HepG2 (cell line): ENCODE measurements at regions not wholly inside any gene's neighbourhood (a gene's known extent, or its start where the extent isn't known, plus 50 kb on each side); places are given as distances from the start of the nearest gene placed in this dataset.

ENCODE experiments used
- EZH2 ChIP-seq: conservative IDR thresholded peaks from 2 replicates; pipeline ENCODE4 v1.6.1; 2012; ENCODE audit warnings: mild to moderate bottlenecking, low read depth, low read length, moderate library complexity
- FOSL2 ChIP-seq: sonication (generic); formaldehyde crosslinking; IDR thresholded peaks from 2 replicates; pipeline ENCODE4 v1.4.0; 2020; ENCODE audit warnings: missing genetic modification reagents
- HNRNPK ChIP-seq: fragments of 200-400 bp; formaldehyde crosslinking; IDR thresholded peaks from 2 replicates; pipeline ENCODE4 v1.6.1; 2018; ENCODE audit warnings: low read length, low read depth, moderate library complexity, mild to moderate bottlenecking; ENCODE audit not compliant: poor library complexity, severe bottlenecking
- KDM4B ChIP-seq: sonication (generic); formaldehyde crosslinking; IDR thresholded peaks from 2 replicates; pipeline ENCODE4 v1.4.0; 2020; ENCODE audit warnings: missing genetic modification reagents
- SPEN ChIP-seq: sonication (generic); formaldehyde crosslinking; IDR thresholded peaks from 2 replicates; pipeline ENCODE4 v1.5.1; 2020; ENCODE audit warnings: low read depth, mild to moderate bottlenecking, missing genetic modification reagents
- WIZ ChIP-seq: sonication (generic); formaldehyde crosslinking; IDR thresholded peaks from 2 replicates; pipeline ENCODE4 v1.5.1; 2020; ENCODE audit warnings: mild to moderate bottlenecking, missing genetic modification reagents
- ZNF124 ChIP-seq: sonication (generic); formaldehyde crosslinking; IDR thresholded peaks from 2 replicates; pipeline ENCODE4 v1.4.0; 2020; ENCODE audit warnings: missing genetic modification reagents
- ZNF704 ChIP-seq: sonication (generic); formaldehyde crosslinking; IDR thresholded peaks from 2 replicates; pipeline ENCODE4 v1.8.1; 2023; ENCODE audit warnings: mild to moderate bottlenecking, inconsistent platforms, moderate library complexity, missing genetic modification reagents, borderline replicate concordance
- ZNF75D ChIP-seq: sonication (generic); formaldehyde crosslinking; IDR thresholded peaks from 2 replicates; pipeline ENCODE4 v1.8.1; 2023; ENCODE audit warnings: missing genetic modification reagents, mild to moderate bottlenecking, borderline replicate concordance
- ZSCAN22 ChIP-seq: sonication (generic); formaldehyde crosslinking; IDR thresholded peaks from 2 replicates; pipeline ENCODE4 v1.4.0; 2020; ENCODE audit warnings: mild to moderate bottlenecking, missing genetic modification reagents
- TF ChIP-seq, protein P1 (sequence below): sonication (generic); formaldehyde crosslinking; IDR thresholded peaks from 2 replicates; pipeline ENCODE4 v1.5.0; 2020; ENCODE audit warnings: mild to moderate bottlenecking, missing genetic modification reagents
- TF ChIP-seq, protein P2 (sequence below): IDR thresholded peaks from 2 replicates; pipeline ENCODE4 v1.6.1; 2012; ENCODE audit warnings: low read length, improper control_type of control experiment
- TF ChIP-seq, protein P3 (sequence below): sonication (generic); formaldehyde crosslinking; IDR thresholded peaks from 2 replicates; pipeline ENCODE4 v1.5.0; 2020; ENCODE audit warnings: mild to moderate bottlenecking, missing genetic modification reagents, moderate library complexity
- TF ChIP-seq, protein P4 (sequence below): sonication (generic); formaldehyde crosslinking; IDR thresholded peaks from 2 replicates; pipeline ENCODE4 v1.4.0; 2020; ENCODE audit warnings: missing genetic modification reagents

DNA sequence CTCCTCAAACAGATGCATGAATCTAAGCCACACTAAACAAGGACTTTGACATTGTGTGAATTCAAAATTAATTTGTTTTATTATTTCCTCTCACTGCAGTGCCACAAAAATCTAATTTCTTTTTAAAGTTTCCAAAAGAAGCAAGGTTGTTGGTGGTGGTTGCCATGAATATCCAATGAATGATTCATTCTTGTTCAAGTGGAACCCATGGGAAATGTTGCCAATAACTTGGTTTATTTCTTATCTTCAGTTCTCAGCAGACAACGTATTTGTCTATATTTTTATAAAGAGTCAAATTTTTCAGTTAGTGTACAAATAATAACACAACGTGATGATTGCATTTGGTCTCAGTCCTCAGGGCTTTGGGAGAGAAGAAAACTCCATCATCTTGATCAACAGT, 309.4 kb upstream of the NOCT start:
- TF ChIP-seq ZSCAN22 (CRISPR knock-in tag) (no peak), KDM4B (CRISPR knock-in tag) (no peak), EZH2 (no peak), WIZ (CRISPR knock-in tag) (no peak), SPEN (CRISPR knock-in tag) (no peak), ZNF75D (CRISPR knock-in tag) (no peak), ZNF124 (CRISPR knock-in tag) (no peak), ZNF704 (CRISPR knock-in tag) (no peak), FOSL2 (no peak), HNRNPK (no peak)
- TF ChIP-seq, protein P1, sequence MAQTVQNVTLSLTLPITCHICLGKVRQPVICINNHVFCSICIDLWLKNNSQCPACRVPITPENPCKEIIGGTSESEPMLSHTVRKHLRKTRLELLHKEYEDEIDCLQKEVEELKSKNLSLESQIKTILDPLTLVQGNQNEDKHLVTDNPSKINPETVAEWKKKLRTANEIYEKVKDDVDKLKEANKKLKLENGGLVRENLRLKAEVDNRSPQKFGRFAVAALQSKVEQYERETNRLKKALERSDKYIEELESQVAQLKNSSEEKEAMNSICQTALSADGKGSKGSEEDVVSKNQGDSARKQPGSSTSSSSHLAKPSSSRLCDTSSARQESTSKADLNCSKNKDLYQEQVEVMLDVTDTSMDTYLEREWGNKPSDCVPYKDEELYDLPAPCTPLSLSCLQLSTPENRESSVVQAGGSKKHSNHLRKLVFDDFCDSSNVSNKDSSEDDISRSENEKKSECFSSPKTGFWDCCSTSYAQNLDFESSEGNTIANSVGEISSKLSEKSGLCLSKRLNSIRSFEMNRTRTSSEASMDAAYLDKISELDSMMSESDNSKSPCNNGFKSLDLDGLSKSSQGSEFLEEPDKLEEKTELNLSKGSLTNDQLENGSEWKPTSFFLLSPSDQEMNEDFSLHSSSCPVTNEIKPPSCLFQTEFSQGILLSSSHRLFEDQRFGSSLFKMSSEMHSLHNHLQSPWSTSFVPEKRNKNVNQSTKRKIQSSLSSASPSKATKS (CRISPR knock-in tag): no peak
- TF ChIP-seq, protein P2, sequence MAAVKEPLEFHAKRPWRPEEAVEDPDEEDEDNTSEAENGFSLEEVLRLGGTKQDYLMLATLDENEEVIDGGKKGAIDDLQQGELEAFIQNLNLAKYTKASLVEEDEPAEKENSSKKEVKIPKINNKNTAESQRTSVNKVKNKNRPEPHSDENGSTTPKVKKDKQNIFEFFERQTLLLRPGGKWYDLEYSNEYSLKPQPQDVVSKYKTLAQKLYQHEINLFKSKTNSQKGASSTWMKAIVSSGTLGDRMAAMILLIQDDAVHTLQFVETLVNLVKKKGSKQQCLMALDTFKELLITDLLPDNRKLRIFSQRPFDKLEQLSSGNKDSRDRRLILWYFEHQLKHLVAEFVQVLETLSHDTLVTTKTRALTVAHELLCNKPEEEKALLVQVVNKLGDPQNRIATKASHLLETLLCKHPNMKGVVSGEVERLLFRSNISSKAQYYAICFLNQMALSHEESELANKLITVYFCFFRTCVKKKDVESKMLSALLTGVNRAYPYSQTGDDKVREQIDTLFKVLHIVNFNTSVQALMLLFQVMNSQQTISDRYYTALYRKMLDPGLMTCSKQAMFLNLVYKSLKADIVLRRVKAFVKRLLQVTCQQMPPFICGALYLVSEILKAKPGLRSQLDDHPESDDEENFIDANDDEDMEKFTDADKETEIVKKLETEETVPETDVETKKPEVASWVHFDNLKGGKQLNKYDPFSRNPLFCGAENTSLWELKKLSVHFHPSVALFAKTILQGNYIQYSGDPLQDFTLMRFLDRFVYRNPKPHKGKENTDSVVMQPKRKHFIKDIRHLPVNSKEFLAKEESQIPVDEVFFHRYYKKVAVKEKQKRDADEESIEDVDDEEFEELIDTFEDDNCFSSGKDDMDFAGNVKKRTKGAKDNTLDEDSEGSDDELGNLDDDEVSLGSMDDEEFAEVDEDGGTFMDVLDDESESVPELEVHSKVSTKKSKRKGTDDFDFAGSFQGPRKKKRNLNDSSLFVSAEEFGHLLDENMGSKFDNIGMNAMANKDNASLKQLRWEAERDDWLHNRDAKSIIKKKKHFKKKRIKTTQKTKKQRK: no peak
- TF ChIP-seq, protein P3, sequence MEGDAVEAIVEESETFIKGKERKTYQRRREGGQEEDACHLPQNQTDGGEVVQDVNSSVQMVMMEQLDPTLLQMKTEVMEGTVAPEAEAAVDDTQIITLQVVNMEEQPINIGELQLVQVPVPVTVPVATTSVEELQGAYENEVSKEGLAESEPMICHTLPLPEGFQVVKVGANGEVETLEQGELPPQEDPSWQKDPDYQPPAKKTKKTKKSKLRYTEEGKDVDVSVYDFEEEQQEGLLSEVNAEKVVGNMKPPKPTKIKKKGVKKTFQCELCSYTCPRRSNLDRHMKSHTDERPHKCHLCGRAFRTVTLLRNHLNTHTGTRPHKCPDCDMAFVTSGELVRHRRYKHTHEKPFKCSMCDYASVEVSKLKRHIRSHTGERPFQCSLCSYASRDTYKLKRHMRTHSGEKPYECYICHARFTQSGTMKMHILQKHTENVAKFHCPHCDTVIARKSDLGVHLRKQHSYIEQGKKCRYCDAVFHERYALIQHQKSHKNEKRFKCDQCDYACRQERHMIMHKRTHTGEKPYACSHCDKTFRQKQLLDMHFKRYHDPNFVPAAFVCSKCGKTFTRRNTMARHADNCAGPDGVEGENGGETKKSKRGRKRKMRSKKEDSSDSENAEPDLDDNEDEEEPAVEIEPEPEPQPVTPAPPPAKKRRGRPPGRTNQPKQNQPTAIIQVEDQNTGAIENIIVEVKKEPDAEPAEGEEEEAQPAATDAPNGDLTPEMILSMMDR (CRISPR knock-in tag): no peak
- TF ChIP-seq, protein P4, sequence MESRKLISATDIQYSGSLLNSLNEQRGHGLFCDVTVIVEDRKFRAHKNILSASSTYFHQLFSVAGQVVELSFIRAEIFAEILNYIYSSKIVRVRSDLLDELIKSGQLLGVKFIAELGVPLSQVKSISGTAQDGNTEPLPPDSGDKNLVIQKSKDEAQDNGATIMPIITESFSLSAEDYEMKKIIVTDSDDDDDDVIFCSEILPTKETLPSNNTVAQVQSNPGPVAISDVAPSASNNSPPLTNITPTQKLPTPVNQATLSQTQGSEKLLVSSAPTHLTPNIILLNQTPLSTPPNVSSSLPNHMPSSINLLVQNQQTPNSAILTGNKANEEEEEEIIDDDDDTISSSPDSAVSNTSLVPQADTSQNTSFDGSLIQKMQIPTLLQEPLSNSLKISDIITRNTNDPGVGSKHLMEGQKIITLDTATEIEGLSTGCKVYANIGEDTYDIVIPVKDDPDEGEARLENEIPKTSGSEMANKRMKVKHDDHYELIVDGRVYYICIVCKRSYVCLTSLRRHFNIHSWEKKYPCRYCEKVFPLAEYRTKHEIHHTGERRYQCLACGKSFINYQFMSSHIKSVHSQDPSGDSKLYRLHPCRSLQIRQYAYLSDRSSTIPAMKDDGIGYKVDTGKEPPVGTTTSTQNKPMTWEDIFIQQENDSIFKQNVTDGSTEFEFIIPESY (CRISPR knock-in tag): no peak
